HG02759 (cell line): ENCODE measurements at regions not wholly inside any gene's neighbourhood (a gene's known extent, or its start where the extent isn't known, plus 50 kb on each side); places are given as distances from the start of the nearest gene placed in this dataset.

ENCODE experiments used
- ATAC-seq: cut with Tn5 transposase; IDR thresholded peaks from one replicate; pipeline ENCODE4 v1.9.1; 2021; ENCODE audit warnings: mild to moderate bottlenecking, moderate library complexity; ENCODE audit not compliant: unreplicated experiment

GRCh38 chr17:69878661-69879060 lies 196.4 kb upstream of the KCNJ16 start:
- no peak for ATAC-seq

GRCh38 chr17:69879576-69879975 lies 195.4 kb upstream of the KCNJ16 start:
- ATAC-seq: no peak

GRCh38 chr17:69880591-69881112 lies 194.4 kb upstream of the KCNJ16 start:
- no peak for ATAC-seq

- no peak for ATAC-seq
Observed at GRCh38 chr17:69882281-69882680, 192.7 kb upstream of the KCNJ16 start.

GRCh38 chr17:69883120-69883519 lies 191.9 kb upstream of the KCNJ16 start:
- ATAC-seq: no peak

- no peak for ATAC-seq
Observed at GRCh38 chr17:69884356-69884755, 190.7 kb upstream of the KCNJ16 start.

GRCh38 chr17:69884846-69885245 lies 190.2 kb upstream of the KCNJ16 start:
- no peak for ATAC-seq

- ATAC-seq: no peak
Observed at GRCh38 chr17:69898601-69899000, 176.4 kb upstream of the KCNJ16 start.

GRCh38 chr17:69900101-69900500 lies 174.9 kb upstream of the KCNJ16 start:
- no peak for ATAC-seq

GRCh38 chr17:69900829-69901228 lies 174.2 kb upstream of the KCNJ16 start:
- ATAC-seq: no peak

GRCh38 chr17:69906306-69906705 lies 168.7 kb upstream of the KCNJ16 start:
- no peak for ATAC-seq

- ATAC-seq: no peak
Observed at GRCh38 chr17:69907132-69907847, 167.7 kb upstream of the KCNJ16 start.

- no peak for ATAC-seq
Observed at GRCh38 chr17:69908626-69909368, 166.2 kb upstream of the KCNJ16 start.

GRCh38 chr17:69909389-69909788 lies 165.6 kb upstream of the KCNJ16 start:
- ATAC-seq: no peak

GRCh38 chr17:69912805-69913204 lies 162.2 kb upstream of the KCNJ16 start:
- ATAC-seq: no peak

GRCh38 chr17:69913216-69913615 lies 161.8 kb upstream of the KCNJ16 start:
- no peak for ATAC-seq

- no peak for ATAC-seq
Observed at GRCh38 chr17:69913616-69914015, 161.4 kb upstream of the KCNJ16 start.

GRCh38 chr17:69914520-69914919 lies 160.5 kb upstream of the KCNJ16 start:
- ATAC-seq: no peak

- ATAC-seq: no peak
Observed at GRCh38 chr17:69916761-69917160, 158.3 kb upstream of the KCNJ16 start.

GRCh38 chr17:69918164-69918563 lies 156.9 kb upstream of the KCNJ16 start:
- no peak for ATAC-seq

- ATAC-seq: no peak
Observed at GRCh38 chr17:69919789-69920188, 155.2 kb upstream of the KCNJ16 start.

- no peak for ATAC-seq
Observed at GRCh38 chr17:69921046-69921445, 154.0 kb upstream of the KCNJ16 start.
